BE2C (cell line): ENCODE measurements at regions not wholly inside any gene's neighbourhood (a gene's known extent, or its start where the extent isn't known, plus 50 kb on each side); places are given as distances from the start of the nearest gene placed in this dataset.

Source experiments
- DNase-seq: peaks from one replicate; pipeline ENCODE4 v3.0.0-alpha.2; 2020
- H3K27me3 ChIP-seq: fragments of 250-450 bp; sonication (Bioruptor Pico); 2 replicates; pipeline ENCODE4 v1.5.1; 2020; ENCODE audit warnings: mild to moderate bottlenecking
- H3K36me3 ChIP-seq: fragments of 250-450 bp; sonication (Bioruptor Pico); 2 replicates; pipeline ENCODE4 v1.5.1; 2020; ENCODE audit warnings: mild to moderate bottlenecking
- H3K4me1 ChIP-seq: fragments of 250-450 bp; sonication (Bioruptor Pico); 2 replicates; pipeline ENCODE4 v1.5.1; 2020
- H3K4me3 ChIP-seq: 2 replicates; pipeline ENCODE4 v1.5.1; 2011; ENCODE audit warnings: low read depth, low read length
- H3K9me3 ChIP-seq: fragments of 250-450 bp; sonication (Bioruptor Pico); 2 replicates; pipeline ENCODE4 v1.5.1; 2020
- CTCF ChIP-seq: IDR thresholded peaks from 2 replicates; pipeline ENCODE4 v1.5.1; 2012; ENCODE audit warnings: mild to moderate bottlenecking, low read depth, low read length

GRCh38 chr9:79477241-79477840 lies 94.4 kb upstream of the TLE4 start:
- no peak for TF ChIP-seq CTCF
- 0 out of 2 replicates have a peak, but pooled peaks cover 2% of the 10 kb centered on the region for H3K4me1 ChIP-seq
- no peaks in the 10 kb centered on the region for H3K9me3 ChIP-seq
- no peak overlapping the region for H3K4me3 ChIP-seq
- H3K36me3 ChIP-seq = no peaks in the 10 kb centered on the region; the same call in 1 of the 2 replicates
- DNase-seq = no peak
- H3K27me3 ChIP-seq = no peaks in the 10 kb centered on the region

GRCh38 chr9:79477955-79478771 lies 93.6 kb upstream of the TLE4 start:
- Histone ChIP-seq H3K4me1 (0 out of 2 replicates have a peak, but pooled peaks cover 2% of the 10 kb centered on the region), H3K9me3 (no peaks in the 10 kb centered on the region), H3K4me3 (no peak overlapping the region), H3K36me3 (no peaks in the 10 kb centered on the region; the same call in 1 of the 2 replicates), H3K27me3 (no peaks in the 10 kb centered on the region)
- TF ChIP-seq CTCF = peak; percentile 89
- peak; percentile 64 for DNase-seq

- H3K27me3 ChIP-seq = no peaks in the 10 kb centered on the region
- H3K4me3 ChIP-seq = no peak overlapping the region
- no peaks in the 10 kb centered on the region for H3K9me3 ChIP-seq
- H3K4me1 ChIP-seq = 0 out of 2 replicates have a peak, but pooled peaks cover 2% of the 10 kb centered on the region
- no peak for TF ChIP-seq CTCF
- DNase-seq = no peak
- no peaks in the 10 kb centered on the region for H3K36me3 ChIP-seq
Measured at GRCh38 chr9:79480639-79481038, 91.1 kb upstream of the TLE4 start.

- no peak for DNase-seq
- Histone ChIP-seq H3K27me3 (no peaks in the 10 kb centered on the region), H3K9me3 (no peaks in the 10 kb centered on the region), H3K36me3 (no peaks in the 10 kb centered on the region), H3K4me3 (no peak overlapping the region), H3K4me1 (0 out of 2 replicates have a peak, but pooled peaks cover 2% of the 10 kb centered on the region)
- no peak for TF ChIP-seq CTCF
Measured at GRCh38 chr9:79481846-79482477, 89.8 kb upstream of the TLE4 start.

- Histone ChIP-seq H3K27me3 (no peaks in the 10 kb centered on the region), H3K4me3 (no peak overlapping the region), H3K36me3 (no peaks in the 10 kb centered on the region), H3K9me3 (no peaks in the 10 kb centered on the region), H3K4me1 (no peaks in the 10 kb centered on the region)
- no peak for DNase-seq
- TF ChIP-seq CTCF = no peak
Measured at GRCh38 chr9:79485258-79485657, 86.5 kb upstream of the TLE4 start.
